ENCODE measurements at regions not wholly inside any gene's neighbourhood (a gene's known extent, or its start where the extent isn't known, plus 50 kb on each side); places are given as distances from the start of the nearest gene placed in this dataset.

DNA sequence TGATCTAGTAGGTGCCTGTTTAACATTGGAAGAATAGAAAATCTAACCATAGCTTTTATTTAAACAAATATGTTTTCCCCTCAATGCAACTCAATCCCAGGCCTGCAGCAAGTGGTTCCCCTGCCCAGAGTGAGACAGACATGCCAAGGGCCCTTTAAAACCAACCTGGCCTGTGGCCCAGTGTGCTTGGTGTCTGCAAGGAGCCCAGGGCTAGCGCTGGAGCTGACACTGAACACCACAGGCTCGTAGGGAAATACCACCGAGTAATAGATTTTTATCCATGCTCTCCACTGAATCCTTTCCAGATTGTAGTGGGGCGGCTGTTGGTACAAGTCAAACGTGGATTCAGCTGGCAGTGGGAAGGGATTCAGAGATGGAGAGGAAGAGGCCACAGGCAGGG is 95.6 kb upstream of the NRXN3 start:
- DNase-seq (ENCODE audit: low spot score) = no peak

DNA sequence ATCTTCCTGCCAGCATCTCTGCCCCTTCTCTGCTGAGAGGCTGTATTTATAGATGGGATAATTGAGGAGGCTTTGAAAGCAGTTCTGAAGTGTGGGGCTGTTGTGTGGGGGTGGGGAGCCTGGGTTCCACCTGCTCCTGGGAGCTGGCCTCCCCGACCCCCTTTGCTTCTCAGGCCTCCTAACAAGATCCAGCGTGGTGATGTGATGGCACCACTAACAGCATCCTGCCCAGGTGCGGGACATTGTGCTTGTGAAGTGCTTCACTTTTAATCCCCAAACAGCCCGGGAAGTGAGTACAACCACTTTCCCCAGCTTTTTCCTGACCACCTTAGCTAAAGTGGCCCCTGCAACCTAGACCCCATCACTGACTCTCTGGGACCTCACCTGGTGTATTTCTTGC is 95.1 kb upstream of the NRXN3 start:
- DNase-seq (ENCODE audit: low spot score) = no peak

DNA sequence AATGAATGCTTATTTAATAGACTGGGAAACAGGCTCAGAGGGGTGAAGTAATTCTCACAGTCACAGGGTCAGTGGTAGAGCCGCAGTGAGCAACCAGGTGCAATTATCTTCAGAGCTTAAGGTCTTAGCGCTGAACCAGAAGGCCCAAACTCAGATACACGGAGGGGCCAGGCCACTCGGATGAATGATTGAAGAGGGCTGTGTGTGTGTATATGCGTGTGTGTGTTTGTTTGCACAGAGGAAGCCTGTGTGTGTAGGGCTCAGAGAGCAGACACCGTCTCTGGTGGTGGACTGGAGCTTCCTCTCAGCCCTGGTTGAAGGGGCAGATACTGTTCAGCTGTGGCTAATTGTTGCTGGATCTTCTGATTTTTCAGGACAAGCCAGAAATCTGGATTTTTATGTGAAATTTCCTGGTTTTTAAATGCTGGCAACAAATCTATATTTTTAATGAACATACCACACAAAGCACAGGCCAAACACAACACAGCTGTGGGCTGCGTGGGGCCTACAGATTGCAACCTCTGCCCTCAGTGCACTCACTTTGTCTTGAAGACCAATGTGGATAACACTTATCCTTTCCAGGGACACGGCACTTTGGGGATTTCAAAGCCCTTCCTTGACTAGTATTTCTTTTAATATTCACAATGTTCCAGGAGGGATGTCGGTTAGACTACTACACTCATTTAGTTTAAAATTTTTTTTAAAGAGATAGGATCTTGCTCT is 94.5 kb upstream of the NRXN3 start:
- DNase-seq (ENCODE audit: low spot score) = no peak

DNA sequence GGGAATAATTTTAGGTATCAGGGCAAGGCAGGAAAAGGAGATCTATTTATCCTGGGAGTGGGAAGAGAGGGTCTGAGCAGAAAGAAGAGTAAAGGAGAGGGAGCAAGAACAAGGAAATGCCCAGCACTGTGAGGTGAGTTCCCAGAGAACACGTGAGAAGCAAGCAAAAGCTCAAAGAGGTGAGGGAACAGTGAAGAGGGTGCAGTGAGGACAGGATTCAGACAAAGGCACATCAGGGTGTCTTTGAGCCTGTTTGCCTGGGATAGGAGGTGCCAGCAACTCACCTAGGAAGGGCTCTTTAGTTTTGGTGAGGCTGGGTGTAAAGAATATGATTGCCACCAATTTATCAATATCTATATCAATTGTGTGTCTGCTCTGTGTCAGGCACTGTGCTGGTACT is 88.9 kb upstream of the NRXN3 start:
- DNase-seq (ENCODE audit: low spot score) = no peak

DNA sequence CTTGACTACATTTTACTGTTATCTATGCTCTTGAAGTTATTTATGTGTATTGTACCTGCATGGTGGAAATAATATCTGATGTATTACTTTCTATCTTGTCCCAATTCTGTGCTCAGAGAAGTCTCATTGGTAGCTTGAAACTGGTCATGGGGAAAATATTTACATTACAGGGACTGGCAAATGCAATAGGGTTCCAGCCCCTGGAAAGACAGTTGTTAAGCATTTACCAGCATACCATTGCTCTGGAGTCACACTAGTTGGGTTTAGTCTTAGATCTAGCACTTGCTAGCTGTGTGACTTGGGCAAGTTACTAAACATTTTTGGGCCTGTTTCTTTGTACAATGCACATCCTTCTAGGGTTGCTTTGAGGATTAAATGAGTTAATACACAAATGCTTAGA is 86.3 kb upstream of the NRXN3 start:
- no peak for DNase-seq (ENCODE audit: low spot score)

- DNase-seq (ENCODE audit: low spot score) = no peak
Observed at GRCh38 chr14:78086342-78086741, 83.8 kb upstream of the NRXN3 start.

DNA sequence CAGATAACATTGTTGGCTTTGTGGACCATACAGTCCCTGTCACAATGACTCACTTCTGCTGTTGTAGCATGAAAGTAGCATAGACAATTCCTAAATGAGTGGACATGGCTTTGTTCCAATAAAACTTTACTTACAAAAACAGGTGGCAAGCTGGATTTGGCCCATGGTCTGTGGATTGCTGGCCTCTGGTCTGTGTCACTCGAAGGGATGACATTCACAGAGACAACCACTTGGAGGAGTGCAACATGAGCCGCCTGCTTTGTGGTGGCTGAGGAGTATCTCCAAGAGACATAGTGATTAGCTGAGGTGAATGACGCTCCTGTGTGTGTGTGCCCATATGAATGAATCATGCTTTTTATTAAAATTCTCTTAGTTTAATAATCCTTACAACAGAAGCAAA is 81.3 kb upstream of the NRXN3 start:
- no peak for DNase-seq (ENCODE audit: low spot score)

DNA sequence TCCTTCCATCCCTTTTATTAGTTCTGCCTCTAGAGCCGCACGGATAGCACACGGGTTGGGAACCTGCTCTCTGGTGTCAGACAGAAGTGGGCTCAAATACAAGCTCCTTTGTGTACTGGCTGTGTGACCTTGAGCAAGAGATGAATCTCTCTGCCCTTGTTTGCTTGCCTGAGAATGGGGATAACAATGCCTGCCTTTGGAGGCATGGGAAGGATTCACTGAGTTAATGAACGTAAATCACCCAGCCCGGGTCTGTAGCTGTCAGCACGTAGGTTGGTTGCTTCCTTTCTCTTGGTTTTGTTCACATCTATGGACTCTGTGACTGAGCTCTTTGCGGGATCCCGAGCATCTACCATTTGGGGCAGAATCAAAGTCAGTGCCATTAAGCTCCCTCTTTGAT is 79.3 kb upstream of the NRXN3 start:
- no peak for DNase-seq (ENCODE audit: low spot score)

GRCh38 chr14:78091361-78091760 is 78.8 kb upstream of the NRXN3 start:
- no peak for DNase-seq (ENCODE audit: low spot score)

DNA sequence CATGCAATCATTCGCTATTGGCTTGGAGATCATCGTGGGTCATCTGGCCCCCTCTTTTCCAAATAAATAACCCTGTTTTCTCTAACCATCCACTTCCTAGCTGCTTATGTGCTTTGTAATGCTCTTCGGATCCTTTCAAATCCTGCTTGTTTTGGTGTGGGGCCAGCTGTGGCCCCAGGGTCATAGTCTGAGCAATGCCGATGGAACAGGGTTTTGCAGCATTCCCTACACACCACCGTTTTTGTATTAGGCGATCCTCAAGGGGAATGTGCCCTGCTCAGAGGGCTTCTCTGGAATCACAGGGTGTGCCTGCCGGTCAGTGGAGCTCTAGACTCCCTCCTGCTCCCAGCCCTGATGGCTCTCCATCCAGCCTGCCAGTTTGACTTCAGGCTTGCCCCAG is 78.1 kb upstream of the NRXN3 start:
- DNase-seq (ENCODE audit: low spot score) = no peak

GRCh38 chr14:78103271-78103670 is 66.9 kb upstream of the NRXN3 start:
- DNase-seq (ENCODE audit: low spot score) = no peak

- DNase-seq (ENCODE audit: low spot score) = no peak
Observed at GRCh38 chr14:78104160-78104559, 66.0 kb upstream of the NRXN3 start.

DNA sequence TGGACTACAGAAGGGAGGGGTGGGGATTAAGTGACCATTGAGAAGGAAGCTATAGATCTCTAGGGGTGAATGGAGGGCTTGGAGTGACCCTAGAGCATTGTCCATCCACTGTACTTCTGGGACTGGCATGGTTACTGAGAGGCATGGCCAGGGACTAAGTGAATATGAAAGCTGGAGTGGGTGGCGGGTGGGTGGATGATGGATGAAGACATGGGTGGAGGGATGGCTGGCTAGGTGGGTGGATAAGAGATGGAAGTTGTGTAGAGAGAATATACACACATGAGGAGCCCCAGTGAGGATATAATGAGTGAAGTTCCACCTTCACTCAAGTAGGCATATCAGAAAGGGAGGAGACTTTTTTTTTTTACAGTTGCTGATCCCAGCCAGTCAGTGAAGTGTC is 65.5 kb upstream of the NRXN3 start:
- no peak for DNase-seq (ENCODE audit: low spot score)

DNA sequence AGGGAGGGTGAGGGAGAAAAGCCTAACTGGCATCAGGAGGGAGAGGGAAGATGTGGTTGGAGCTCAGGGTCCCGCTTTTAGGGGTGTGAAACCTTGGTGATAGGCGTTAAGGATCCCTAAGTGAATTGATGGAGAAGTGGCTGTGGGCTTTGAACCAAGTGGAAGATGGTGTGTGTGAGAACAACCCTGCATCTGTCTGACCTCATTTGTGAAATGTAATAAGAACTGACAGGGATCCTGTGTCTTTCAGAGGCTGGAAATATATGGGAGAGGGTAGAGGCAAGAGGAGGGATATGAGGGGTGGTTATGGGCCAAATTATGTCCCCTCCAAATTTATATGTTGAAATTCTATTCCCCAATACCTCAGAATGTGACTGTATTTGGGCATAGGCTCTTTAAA is 63.8 kb upstream of the NRXN3 start:
- DNase-seq (ENCODE audit: low spot score) = no peak

DNA sequence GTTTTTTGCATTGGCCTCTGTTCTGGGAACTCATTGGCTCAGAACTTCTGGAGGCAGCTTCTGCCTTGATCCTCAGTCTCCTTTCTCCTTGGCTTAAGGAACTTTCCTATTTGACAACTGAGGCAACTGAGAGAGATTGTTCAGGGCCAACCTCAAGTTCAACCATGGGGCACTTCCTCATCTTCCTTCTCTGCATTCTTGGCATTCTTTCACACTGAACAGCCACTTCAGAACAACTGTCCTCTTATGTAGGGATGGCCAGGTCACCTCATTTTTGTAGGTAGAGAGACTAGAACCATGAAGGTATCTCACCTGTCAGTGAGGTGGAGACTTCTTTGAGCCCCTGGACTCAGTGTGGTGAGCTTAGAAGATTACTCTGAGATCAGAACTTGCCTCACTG is 63.0 kb upstream of the NRXN3 start:
- no peak for DNase-seq (ENCODE audit: low spot score)

DNA sequence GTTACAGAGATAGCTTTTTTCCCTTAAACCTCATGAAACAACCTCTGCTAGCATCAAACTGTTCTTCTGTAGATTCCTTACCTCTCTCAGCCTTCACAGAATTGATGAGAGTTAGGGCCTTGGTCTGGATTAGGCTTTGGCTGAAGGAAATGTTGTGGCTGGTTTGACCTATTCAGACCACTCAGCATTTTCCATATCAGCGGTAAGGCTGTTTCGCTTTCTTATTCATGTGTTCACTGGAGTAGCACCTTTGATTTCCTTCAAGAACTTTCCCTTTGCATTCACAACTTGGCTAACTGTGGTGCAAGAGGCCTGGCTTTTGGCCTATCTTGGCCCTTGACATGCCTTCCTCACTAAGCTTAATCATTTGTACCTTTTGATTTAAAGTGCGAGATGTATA is 50.7 kb upstream of the NRXN3 start:
- DNase-seq (ENCODE audit: low spot score) = no peak
